ENCODE measurements at regions not wholly inside any gene's neighbourhood (a gene's known extent, or its start where the extent isn't known, plus 50 kb on each side); places are given as distances from the start of the nearest gene placed in this dataset.

- no peak for DNase-seq (ENCODE audit: insufficient read length, low spot score, missing footprints)
- Histone ChIP-seq H3K27ac (ENCODE audit: low read depth, low read length) (no peak overlapping the region), H3K36me3 (ENCODE audit: insufficient read depth, low read length) (no peaks in the 10 kb centered on the region), H3K79me2 (ENCODE audit: insufficient read depth, low read length) (no peaks in the 10 kb centered on the region), H3K4me1 (ENCODE audit: insufficient read depth, low read length) (no peaks in the 10 kb centered on the region), H3K4me3 (ENCODE audit: insufficient read depth, low read length) (no peak overlapping the region), H3K9me3 (ENCODE audit: low read depth, low read length) (no peaks in the 10 kb centered on the region), H3K4me2 (ENCODE audit: insufficient read depth, low read length) (no peak overlapping the region), H2AFZ (ENCODE audit: low read length) (no peak overlapping the region), H3K27me3 (ENCODE audit: insufficient read depth, low read length) (no peaks in the 10 kb centered on the region), H4K20me1 (ENCODE audit: insufficient read depth, low read length) (no peaks in the 10 kb centered on the region)
- TF ChIP-seq CTCF (IDR thresholded peaks at IDR 0.05; ENCODE audit: extremely low read depth, low read depth, low read length) = no peak
These were observed 174.0 kb downstream of the GLUD2 start for GRCh38 chrX:121221322-121221977.

DNA sequence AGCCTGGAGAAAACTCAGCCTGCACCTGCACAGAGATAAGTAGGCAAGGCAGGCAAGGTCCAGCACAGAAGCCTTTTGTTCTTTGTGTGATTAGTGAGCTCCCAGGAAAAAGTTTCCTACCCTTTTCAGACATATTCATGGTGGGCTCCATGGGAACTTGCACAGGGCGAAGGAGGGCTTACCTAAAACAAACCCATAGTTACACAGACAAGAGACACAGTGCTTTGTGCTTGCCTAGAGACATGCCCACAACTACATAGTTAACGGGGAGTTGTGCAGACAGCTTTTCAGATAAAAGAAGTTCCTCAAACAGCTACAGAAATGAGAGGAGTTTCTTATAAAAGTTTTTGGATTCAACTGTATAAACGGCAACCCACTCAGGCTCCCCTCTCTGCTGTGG is 180.5 kb downstream of the GLUD2 start:
- no peak for TF ChIP-seq CTCF (IDR thresholded peaks at IDR 0.05; ENCODE audit: extremely low read depth, low read depth, low read length)

DNA sequence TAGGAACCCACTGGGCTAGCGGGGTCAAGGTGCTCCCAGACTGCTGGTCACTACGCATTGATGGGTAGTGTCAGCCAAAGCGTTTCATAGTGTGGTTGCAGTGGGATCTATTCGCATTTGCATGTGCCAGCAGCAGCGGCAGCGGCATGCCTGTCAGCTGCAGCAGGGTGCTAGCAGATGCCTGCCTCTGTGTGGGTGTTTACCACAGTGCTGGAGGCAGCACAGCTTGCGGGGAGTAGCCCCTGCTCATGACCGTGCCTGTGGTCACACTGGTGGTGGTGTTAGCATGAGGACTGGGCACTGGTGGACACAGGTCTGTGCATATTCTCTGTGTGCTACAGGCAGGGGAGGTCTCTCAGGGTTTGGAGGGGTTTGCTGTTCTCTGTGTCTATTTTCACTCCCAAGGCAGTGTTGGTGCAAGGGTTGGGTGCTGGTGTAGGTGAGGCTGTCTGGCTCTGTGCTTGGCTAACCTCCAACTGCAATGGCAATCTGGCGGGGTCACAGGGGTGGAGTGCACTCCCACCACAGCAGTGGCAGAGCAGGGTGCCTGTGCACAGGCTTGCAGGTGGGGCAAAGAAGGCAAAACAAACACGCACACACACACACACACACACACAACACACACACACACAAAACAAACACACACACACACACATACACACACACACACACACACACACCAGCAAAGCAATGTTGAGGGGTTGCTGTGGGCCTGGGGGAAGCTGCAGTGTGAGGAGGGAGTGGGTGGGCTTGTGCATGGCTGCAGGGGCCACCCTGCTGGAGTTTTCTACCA is 184.4 kb downstream of the GLUD2 start:
- no peak for DNase-seq (ENCODE audit: insufficient read length, low spot score, missing footprints)
- H3K27me3 ChIP-seq (ENCODE audit: insufficient read depth, low read length) = no peaks in the 10 kb centered on the region
- no peaks in the 10 kb centered on the region for H3K36me3 ChIP-seq (ENCODE audit: insufficient read depth, low read length)
- H3K27ac ChIP-seq (ENCODE audit: low read depth, low read length) = no peak overlapping the region
- no peaks in the 10 kb centered on the region for H3K9me3 ChIP-seq (ENCODE audit: low read depth, low read length)
- TF ChIP-seq CTCF (IDR thresholded peaks at IDR 0.05; ENCODE audit: extremely low read depth, low read depth, low read length) = no peak
- no peak overlapping the region for H3K4me2 ChIP-seq (ENCODE audit: insufficient read depth, low read length)
- H4K20me1 ChIP-seq (ENCODE audit: insufficient read depth, low read length) = no peaks in the 10 kb centered on the region
- no peak overlapping the region for H3K4me3 ChIP-seq (ENCODE audit: insufficient read depth, low read length)
- H3K79me2 ChIP-seq (ENCODE audit: insufficient read depth, low read length) = no peaks in the 10 kb centered on the region
- no peak overlapping the region for H2AFZ ChIP-seq (ENCODE audit: low read length)
- H3K4me1 ChIP-seq (ENCODE audit: insufficient read depth, low read length) = no peaks in the 10 kb centered on the region

More for the DNA sequence above, 180.5 kb downstream of the GLUD2 start:
- Histone ChIP-seq H3K36me3 (ENCODE audit: insufficient read depth, low read length) (no peaks in the 10 kb centered on the region), H3K27me3 (ENCODE audit: insufficient read depth, low read length) (no peaks in the 10 kb centered on the region), H3K4me2 (ENCODE audit: insufficient read depth, low read length) (no peak overlapping the region), H2AFZ (ENCODE audit: low read length) (no peak overlapping the region), H3K79me2 (ENCODE audit: insufficient read depth, low read length) (no peaks in the 10 kb centered on the region), H3K4me1 (ENCODE audit: insufficient read depth, low read length) (no peaks in the 10 kb centered on the region), H3K27ac (ENCODE audit: low read depth, low read length) (no peak overlapping the region), H3K4me3 (ENCODE audit: insufficient read depth, low read length) (no peak overlapping the region), H3K9me3 (ENCODE audit: low read depth, low read length) (no peaks in the 10 kb centered on the region), H4K20me1 (ENCODE audit: insufficient read depth, low read length) (no peaks in the 10 kb centered on the region)
- DNase-seq (ENCODE audit: insufficient read length, low spot score, missing footprints) = no peak

GRCh38 chrX:121236040-121236439 is 188.6 kb downstream of the GLUD2 start:
- no peaks in the 10 kb centered on the region for H4K20me1 ChIP-seq (ENCODE audit: insufficient read depth, low read length)
- no peaks in the 10 kb centered on the region for H3K27me3 ChIP-seq (ENCODE audit: insufficient read depth, low read length)
- H3K36me3 ChIP-seq (ENCODE audit: insufficient read depth, low read length) = no peaks in the 10 kb centered on the region
- no peaks in the 10 kb centered on the region for H3K79me2 ChIP-seq (ENCODE audit: insufficient read depth, low read length)
- H2AFZ ChIP-seq (ENCODE audit: low read length) = no peak overlapping the region
- no peak for DNase-seq (ENCODE audit: insufficient read length, low spot score, missing footprints)
- no peak overlapping the region for H3K4me3 ChIP-seq (ENCODE audit: insufficient read depth, low read length)
- H3K27ac ChIP-seq (ENCODE audit: low read depth, low read length) = no peak overlapping the region
- no peaks in the 10 kb centered on the region for H3K4me1 ChIP-seq (ENCODE audit: insufficient read depth, low read length)
- no peaks in the 10 kb centered on the region for H3K9me3 ChIP-seq (ENCODE audit: low read depth, low read length)
- H3K4me2 ChIP-seq (ENCODE audit: insufficient read depth, low read length) = no peak overlapping the region
- no peak for TF ChIP-seq CTCF (IDR thresholded peaks at IDR 0.05; ENCODE audit: extremely low read depth, low read depth, low read length)

All from osteoblast (primary cell).